Esophagus squamous epithelium (tissue), 5 donors: ENCODE measurements at regions not wholly inside any gene's neighbourhood (a gene's known extent, or its start where the extent isn't known, plus 50 kb on each side); places are given as distances from the start of the nearest gene placed in this dataset.

Experiments
- DNase-seq: peaks from one replicate; lab custom pipeline; 2025; lab: John Stamatoyannopoulos, UW
- H3K27ac ChIP-seq, 4 donors: fragments of 200-600 bp; sonication (generic); one replicate each; pipeline ENCODE4 v1.5.1; 2016 to 2019; ENCODE audit warnings: mild to moderate bottlenecking in 1 of 4
- H3K27me3 ChIP-seq, 4 donors: fragments of 200-600 bp; sonication (generic); 1 replicate in 3 of 4; 2 replicates in 1 of 4; pipeline versions ENCODE4 v1.5.1 to v1.6.0; 2017 to 2021; ENCODE audit warnings: antibody characterized with exemption in 1 of 4
- H3K36me3 ChIP-seq, 3 donors: fragments of 200-600 bp; sonication (generic); one replicate each; pipeline ENCODE4 v1.5.1; 2016 to 2019
- H3K4me1 ChIP-seq, 3 donors: fragments of 200-600 bp; sonication (generic); one replicate each; pipeline ENCODE4 v1.5.1; 2017 to 2019
- H3K4me3 ChIP-seq, 4 donors: fragments of 200-600 bp; sonication (generic); 1 replicate in 3 of 4; 2 replicates in 1 of 4; pipeline ENCODE4 v1.5.1; 2016 to 2019; ENCODE audit warnings: mild to moderate bottlenecking in 2 of 4, moderate library complexity in 1 of 4
- H3K9me3 ChIP-seq, 3 donors: fragments of 200-600 bp; sonication (generic); one replicate each; pipeline ENCODE4 v1.5.1; 2016 to 2019
- CTCF ChIP-seq, 6 experiments: fragments of 450-650 bp in 4 of 6; fragments of 200-600 bp in 2 of 6; sonication (generic) in 2 of 6; IDR thresholded peaks; one replicate each; pipeline ENCODE4 v1.5.1; 2016 to 2019; ENCODE audit warnings: antibody characterized with exemption in 6 of 6, mild to moderate bottlenecking in 4 of 6, moderate library complexity in 4 of 6
- POLR2A ChIP-seq, 4 donors: fragments of 450-650 bp; IDR thresholded peaks; one replicate each; pipeline ENCODE4 v1.6.1; 2017; ENCODE audit warnings: antibody characterized with exemption in 4 of 4, mild to moderate bottlenecking in 4 of 4, moderate library complexity in 3 of 4
- WGBS, 2 donors: methylation state at CpG; one replicate each; pipeline ENCODE4 v1.1.5; 2018; 5-methylcytosine and 5-hydroxymethylcytosine counted together
- intact Hi-C: fragments of 100-400 bp; cut with DNase I; formaldehyde crosslinking; loops from one replicate; pipeline ENCODE4 v1.15.0; 2022
- donor health status: DM: yes; HTN: yes; CAD: no.

GRCh38 chr2:104734937-104735586 is 118.9 kb upstream of the POU3F3 start:
- no peak for DNase-seq
- 55 to 70% methylated on average over 6 of the region's 6 CpGs for WGBS, 2 donors
- Histone ChIP-seq H3K27me3 (no peaks in the 10 kb centered on the region), H3K4me1 (no peaks in the 10 kb centered on the region), H3K36me3 (no peaks in the 10 kb centered on the region), H3K4me3 (no peak overlapping the region), H3K27ac (no peak overlapping the region), H3K9me3 (no peaks in the 10 kb centered on the region)
- TF ChIP-seq CTCF (IDR thresholded peaks at IDR 0.05), result no peak
- TF ChIP-seq POLR2A (IDR thresholded peaks at IDR 0.05), result no peak
- intact Hi-C loops, result no loop called here

- 73 to 83% methylated on average over 3 to 5 of the region's 7 CpGs for WGBS, 2 donors
- H3K27ac ChIP-seq, result no peak overlapping the region
- no peak for DNase-seq
- TF ChIP-seq CTCF (IDR thresholded peaks at IDR 0.05) (no peak), POLR2A (IDR thresholded peaks at IDR 0.05) (no peak)
- no peaks in the 10 kb centered on the region for H3K27me3 ChIP-seq
- no peaks in the 10 kb centered on the region for H3K4me1 ChIP-seq
- no peaks in the 10 kb centered on the region for H3K36me3 ChIP-seq
- no peak overlapping the region for H3K4me3 ChIP-seq
- intact Hi-C loops, result no loop called here
- H3K9me3 ChIP-seq, result no peaks in the 10 kb centered on the region
These were observed 117.9 kb upstream of the POU3F3 start for GRCh38 chr2:104736026-104736425.

GRCh38 chr2:104741860-104742259 is 112.1 kb upstream of the POU3F3 start:
- Histone ChIP-seq H3K36me3 (no peaks in the 10 kb centered on the region), H3K4me3 (no peak overlapping the region), H3K9me3 (no peaks in the 10 kb centered on the region), H3K4me1 (no peaks in the 10 kb centered on the region), H3K27ac (no peak overlapping the region), H3K27me3 (peaks cover 0 to 9% (median 0%) of the 10 kb centered on the region in 4 donors)
- 80% methylated on average over 3 of the region's 3 CpGs for WGBS, 2 donors
- no peak for DNase-seq
- TF ChIP-seq POLR2A (IDR thresholded peaks at IDR 0.05), result no peak
- intact Hi-C loops, result no loop called here

GRCh38 chr2:104744537-104744936 is 109.4 kb upstream of the POU3F3 start:
- H3K4me3 ChIP-seq, result no peak overlapping the region
- intact Hi-C loops, result no loop called here
- H3K27me3 ChIP-seq, result peaks cover 0 to 11% (median 0%) of the 10 kb centered on the region in 4 donors
- no peaks in the 10 kb centered on the region for H3K4me1 ChIP-seq
- no peak for TF ChIP-seq CTCF (IDR thresholded peaks at IDR 0.05)
- no peak for TF ChIP-seq POLR2A (IDR thresholded peaks at IDR 0.05)
- H3K9me3 ChIP-seq, result no peaks in the 10 kb centered on the region
- H3K27ac ChIP-seq, result no peak overlapping the region
- no peaks in the 10 kb centered on the region for H3K36me3 ChIP-seq
- 82 to 87% methylated on average over 6 of the region's 6 CpGs for WGBS, 2 donors
- no peak for DNase-seq

GRCh38 chr2:104745846-104746245 is 108.1 kb upstream of the POU3F3 start:
- TF ChIP-seq CTCF (IDR thresholded peaks at IDR 0.05), result no peak
- TF ChIP-seq POLR2A (IDR thresholded peaks at IDR 0.05), result no peak

More at GRCh38 chr2:104745846-104746245, 108.1 kb upstream of the POU3F3 start:
- intact Hi-C loops, result no loop called here
- WGBS, 2 donors, result 37 to 42% methylated on average over 6 of the region's 13 CpGs
- H3K36me3 ChIP-seq, result no peaks in the 10 kb centered on the region
- no peak overlapping the region for H3K27ac ChIP-seq
- H3K4me1 ChIP-seq, result no peaks in the 10 kb centered on the region
- no peaks in the 10 kb centered on the region for H3K9me3 ChIP-seq
- H3K27me3 ChIP-seq, result peaks cover 0 to 11% (median 0%) of the 10 kb centered on the region in 4 donors
- DNase-seq, result no peak
- no peak overlapping the region for H3K4me3 ChIP-seq
